A549 (cell line): ENCODE measurements at regions not wholly inside any gene's neighbourhood (a gene's known extent, or its start where the extent isn't known, plus 50 kb on each side); places are given as distances from the start of the nearest gene placed in this dataset.

Experiments
- ATAC-seq, 2 experiments: fragments of 200-7000 bp in 1 of 2; fragments of >200 bp in 1 of 2; cut with Nextera tagmentation in 1 of 2; cut with Tn5 transposase in 1 of 2; 3 replicates each; pipeline versions ENCODE4 v1.8.0 to v1.9.1; 2018 to 2020; ENCODE audit warnings: mild to moderate bottlenecking in 1 of 2, moderate library complexity in 1 of 2
- CTCF ChIA-PET: fragments of 300-600 bp; sonication (Branson Sonifier 250); formaldehyde crosslinking; extraction: SDS; loops from one replicate; lab custom pipeline; 2021; ENCODE audit warnings: antibody characterized with exemption, inconsistent platforms; lab: Yijun Ruan, JAX
- POLR2A ChIA-PET: fragments of 350-600 bp; formaldehyde crosslinking; extraction: SDS; loops from one replicate; lab custom pipeline; 2021; ENCODE audit warnings: antibody characterized with exemption, inconsistent platforms; lab: Yijun Ruan, JAX
- DNase-seq, 2 experiments: peaks; one replicate each; pipeline versions ENCODE4 v3.0.0 to v3.0.0-alpha.2; 2011 to 2016; ENCODE audit warnings: low read depth in 1 of 2, low spot score in 1 of 2
- FAIRE-seq: peaks from 2 replicates; lab custom pipeline; 2011; peaks lifted over from hg19 to GRCh38; lab: Jason Lieb, UNC
- H3K27ac ChIP-seq, 2 experiments: fragments of >200 bp; sonication (Bioruptor Twin); formaldehyde crosslinking; 3 replicates each; pipeline ENCODE4 v1.5.1; 2016 to 2017
- H3K4me1 ChIP-seq: fragments of >200 bp; sonication (Bioruptor Twin); formaldehyde crosslinking; 3 replicates; pipeline ENCODE4 v1.6.1; 2016
- H3K4me2 ChIP-seq: fragments of >200 bp; sonication (Bioruptor Twin); formaldehyde crosslinking; 3 replicates; pipeline ENCODE4 v1.6.1; 2016
- H3K4me3 ChIP-seq: fragments of >200 bp; sonication (Bioruptor Twin); formaldehyde crosslinking; 3 replicates; pipeline ENCODE4 v1.5.1; 2016
- H3K9me3 ChIP-seq: fragments of >200 bp; sonication (Bioruptor Twin); formaldehyde crosslinking; 3 replicates; pipeline ENCODE4 v1.6.1; 2016
- BHLHE40 ChIP-seq: IDR thresholded peaks from 2 replicates; pipeline ENCODE4 v1.6.1; 2012; ENCODE audit warnings: low read depth, low read length, inconsistent platforms
- CBX8 ChIP-seq: fragments of 200-600 bp; sonication (generic); IDR thresholded peaks from 2 replicates; pipeline ENCODE4 v1.6.1; 2016
- CEBPB ChIP-seq, 2 experiments: fragments of >200 bp in 1 of 2; sonication (Bioruptor Twin) in 1 of 2; formaldehyde crosslinking in 1 of 2; IDR thresholded peaks; 2 replicates each; pipeline ENCODE4 v1.6.1; 2012 to 2016
- CHD2 ChIP-seq: fragments of 150-350 bp; IDR thresholded peaks from 2 replicates; pipeline ENCODE4 v1.6.1; 2014; ENCODE audit warnings: low read length; ENCODE audit not compliant: partially characterized antibody
- CHD4 ChIP-seq: fragments of 200-600 bp; sonication (generic); IDR thresholded peaks from 2 replicates; pipeline ENCODE4 v1.6.1; 2016; ENCODE audit warnings: antibody characterized with exemption, mild to moderate bottlenecking, borderline replicate concordance
- EHF ChIP-seq: fragments of 250-450 bp; sonication (Bioruptor Pico); IDR thresholded peaks from 2 replicates; pipeline ENCODE4 v1.5.0; 2020; ENCODE audit warnings: mild to moderate bottlenecking
- EP300 ChIP-seq, 2 experiments: fragments of >200 bp; sonication (Bioruptor Twin); formaldehyde crosslinking; IDR thresholded peaks; 2 replicates in 1 of 2; 3 replicates in 1 of 2; pipeline ENCODE4 v1.6.1; 2016 to 2017
- FOSL2 ChIP-seq, 2 experiments: fragments of 450-650 bp in 1 of 2; fragments of >200 bp in 1 of 2; sonication (Bioruptor Twin) in 1 of 2; formaldehyde crosslinking; IDR thresholded peaks; 2 replicates each; pipeline versions ENCODE4 v1.5.0 to v1.6.1; 2016 to 2020; ENCODE audit warnings: mild to moderate bottlenecking in 1 of 2, moderate library complexity in 1 of 2
- GATA3 ChIP-seq: IDR thresholded peaks from 2 replicates; pipeline ENCODE4 v1.6.1; 2012; ENCODE audit warnings: borderline replicate concordance
- HOXB5 ChIP-seq: fragments of 250-450 bp; sonication (Bioruptor Pico); IDR thresholded peaks from 2 replicates; pipeline ENCODE4 v1.5.0; 2020; ENCODE audit warnings: mild to moderate bottlenecking, moderate library complexity
- JUN ChIP-seq, 2 experiments: fragments of >200 bp; sonication (Bioruptor Twin); formaldehyde crosslinking; IDR thresholded peaks; 2 replicates in 1 of 2; 3 replicates in 1 of 2; pipeline ENCODE4 v1.6.1; 2016 to 2017
- JUNB ChIP-seq: fragments of >200 bp; sonication (Bioruptor Twin); formaldehyde crosslinking; IDR thresholded peaks from 2 replicates; pipeline ENCODE4 v1.6.1; 2016
- MAFK ChIP-seq: fragments of 450-650 bp; IDR thresholded peaks from 2 replicates; pipeline ENCODE4 v1.6.1; 2014; ENCODE audit not compliant: partially characterized antibody
- NR3C1 ChIP-seq: fragments of >200 bp; sonication (Bioruptor Twin); formaldehyde crosslinking; IDR thresholded peaks from 3 replicates; pipeline ENCODE4 v1.6.1; 2017
- PHF8 ChIP-seq: fragments of 200-600 bp; sonication (generic); IDR thresholded peaks from 2 replicates; pipeline ENCODE4 v1.6.1; 2016; ENCODE audit warnings: low read depth, mild to moderate bottlenecking, antibody characterized with exemption, moderate library complexity, borderline replicate concordance
- POLR2A ChIP-seq: IDR thresholded peaks from 2 replicates; pipeline ENCODE4 v1.6.1; 2012; ENCODE audit warnings: mild to moderate bottlenecking, low read length
- RAD21 ChIP-seq, 2 experiments: fragments of >200 bp in 1 of 2; sonication (Bioruptor Twin) in 1 of 2; formaldehyde crosslinking in 1 of 2; IDR thresholded peaks in 1 of 2; conservative IDR thresholded peaks in 1 of 2; 2 replicates in 1 of 2; 3 replicates in 1 of 2; pipeline ENCODE4 v1.6.1; 2012 to 2018; ENCODE audit warnings: inconsistent platforms in 1 of 2
- RARB ChIP-seq: fragments of 250-450 bp; sonication (Bioruptor Pico); IDR thresholded peaks from 2 replicates; pipeline ENCODE4 v1.8.0; 2021; ENCODE audit warnings: mild to moderate bottlenecking, moderate library complexity
- RCOR1 ChIP-seq: fragments of 150-350 bp; IDR thresholded peaks from 2 replicates; pipeline ENCODE4 v1.6.1; 2014; ENCODE audit warnings: antibody characterized with exemption, low read length, low read depth
- RFX5 ChIP-seq: fragments of 450-650 bp; IDR thresholded peaks from 2 replicates; pipeline ENCODE4 v1.7.1; 2014; ENCODE audit warnings: antibody characterized with exemption, mild to moderate bottlenecking, moderate library complexity
- RNF2 ChIP-seq: fragments of 200-600 bp; sonication (generic); IDR thresholded peaks from 2 replicates; pipeline ENCODE4 v1.6.1; 2016; ENCODE audit warnings: low read depth, mild to moderate bottlenecking, antibody characterized with exemption, moderate library complexity, borderline replicate concordance
- TP53 ChIP-seq: fragments of 250-450 bp; sonication (Bioruptor Pico); IDR thresholded peaks from 2 replicates; pipeline ENCODE4 v1.5.0; 2021; ENCODE audit warnings: mild to moderate bottlenecking, moderate library complexity
- ZC3H11A ChIP-seq: fragments of 450-650 bp; IDR thresholded peaks from 2 replicates; pipeline ENCODE4 v1.6.1; 2014; ENCODE audit warnings: antibody characterized with exemption, mild to moderate bottlenecking
- ZFP36 ChIP-seq: fragments of 450-650 bp; IDR thresholded peaks from 2 replicates; pipeline ENCODE4 v1.6.1; 2014; ENCODE audit warnings: borderline replicate concordance; ENCODE audit not compliant: partially characterized antibody
- WGBS: methylation state at CpG from one replicate; pipeline ENCODE4 v1.1.6; 2017; ENCODE audit errors: missing lambda C conversion rate; 5-methylcytosine and 5-hydroxymethylcytosine counted together
- TF ChIP-seq, protein P1 (sequence below): fragments of >200 bp; sonication (Bioruptor Twin); formaldehyde crosslinking; IDR thresholded peaks from 3 replicates; pipeline ENCODE4 v1.5.1; 2016
- TF ChIP-seq, protein P2 (sequence below): fragments of 250-450 bp; sonication (Bioruptor Pico); IDR thresholded peaks from 2 replicates; pipeline ENCODE4 v1.5.0; 2021; ENCODE audit warnings: mild to moderate bottlenecking, moderate library complexity, borderline replicate concordance

DNA sequence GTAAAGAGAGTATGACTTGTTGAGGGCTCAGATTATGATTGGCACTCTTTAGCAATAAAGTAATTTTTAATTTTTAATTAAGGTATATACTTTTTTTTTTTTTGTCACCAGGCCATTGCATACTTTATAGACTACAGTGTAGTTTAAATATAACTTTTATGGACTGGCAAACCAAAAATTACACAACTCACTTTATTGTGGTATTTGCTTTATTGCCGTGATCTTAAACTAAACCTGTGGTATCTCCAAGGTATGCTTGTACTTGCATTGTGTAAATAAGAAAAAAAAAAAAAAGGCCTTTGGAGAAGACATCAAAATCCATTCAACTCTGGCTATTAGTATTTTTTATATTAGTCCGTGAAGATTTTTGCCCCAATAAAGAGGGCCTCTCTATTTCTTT, 646.7 kb upstream of the FOXG1 start:
- Histone ChIP-seq H3K27ac (no peak overlapping the region), H3K9me3 (no peaks in the 10 kb centered on the region; the same call in 2 of the 3 replicates), H3K4me3 (no peak overlapping the region), H3K4me1 (no peaks in the 10 kb centered on the region), H3K4me2 (no peak overlapping the region)
- WGBS: 63% methylated on average over 2 of the region's 2 CpGs
- ChIA-PET POLR2A (no interaction called here), CTCF (no interaction called here)
- DNase-seq (no peak), ATAC-seq (no peak), FAIRE-seq (no peak)
- TF ChIP-seq POLR2A (no peak), JUNB (no peak), ZFP36 (no peak), PHF8 (no peak), JUN (IDR thresholded peaks at IDR 0.05) (no peak), BHLHE40 (no peak), RFX5 (no peak), MAFK (no peak)

GRCh38 chr14:28120391-28120790, 646.2 kb upstream of the FOXG1 start:
- DNase-seq: no peak
- H3K4me2 ChIP-seq: no peak overlapping the region
- no peak for FAIRE-seq
- H3K27ac ChIP-seq: no peak overlapping the region
- CTCF ChIA-PET: no interaction called here
- ATAC-seq: no peak
- H3K4me1 ChIP-seq: no peaks in the 10 kb centered on the region
- H3K9me3 ChIP-seq: no peaks in the 10 kb centered on the region; the same call in 2 of the 3 replicates
- H3K4me3 ChIP-seq: no peak overlapping the region
- TF ChIP-seq ZC3H11A: no peak
- no peak for TF ChIP-seq HOXB5 (CRISPR knock-in tag)
- TF ChIP-seq, protein P1, sequence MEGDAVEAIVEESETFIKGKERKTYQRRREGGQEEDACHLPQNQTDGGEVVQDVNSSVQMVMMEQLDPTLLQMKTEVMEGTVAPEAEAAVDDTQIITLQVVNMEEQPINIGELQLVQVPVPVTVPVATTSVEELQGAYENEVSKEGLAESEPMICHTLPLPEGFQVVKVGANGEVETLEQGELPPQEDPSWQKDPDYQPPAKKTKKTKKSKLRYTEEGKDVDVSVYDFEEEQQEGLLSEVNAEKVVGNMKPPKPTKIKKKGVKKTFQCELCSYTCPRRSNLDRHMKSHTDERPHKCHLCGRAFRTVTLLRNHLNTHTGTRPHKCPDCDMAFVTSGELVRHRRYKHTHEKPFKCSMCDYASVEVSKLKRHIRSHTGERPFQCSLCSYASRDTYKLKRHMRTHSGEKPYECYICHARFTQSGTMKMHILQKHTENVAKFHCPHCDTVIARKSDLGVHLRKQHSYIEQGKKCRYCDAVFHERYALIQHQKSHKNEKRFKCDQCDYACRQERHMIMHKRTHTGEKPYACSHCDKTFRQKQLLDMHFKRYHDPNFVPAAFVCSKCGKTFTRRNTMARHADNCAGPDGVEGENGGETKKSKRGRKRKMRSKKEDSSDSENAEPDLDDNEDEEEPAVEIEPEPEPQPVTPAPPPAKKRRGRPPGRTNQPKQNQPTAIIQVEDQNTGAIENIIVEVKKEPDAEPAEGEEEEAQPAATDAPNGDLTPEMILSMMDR: no peak
- no peak for TF ChIP-seq GATA3
- TF ChIP-seq RARB: no peak
- TF ChIP-seq, protein P2, sequence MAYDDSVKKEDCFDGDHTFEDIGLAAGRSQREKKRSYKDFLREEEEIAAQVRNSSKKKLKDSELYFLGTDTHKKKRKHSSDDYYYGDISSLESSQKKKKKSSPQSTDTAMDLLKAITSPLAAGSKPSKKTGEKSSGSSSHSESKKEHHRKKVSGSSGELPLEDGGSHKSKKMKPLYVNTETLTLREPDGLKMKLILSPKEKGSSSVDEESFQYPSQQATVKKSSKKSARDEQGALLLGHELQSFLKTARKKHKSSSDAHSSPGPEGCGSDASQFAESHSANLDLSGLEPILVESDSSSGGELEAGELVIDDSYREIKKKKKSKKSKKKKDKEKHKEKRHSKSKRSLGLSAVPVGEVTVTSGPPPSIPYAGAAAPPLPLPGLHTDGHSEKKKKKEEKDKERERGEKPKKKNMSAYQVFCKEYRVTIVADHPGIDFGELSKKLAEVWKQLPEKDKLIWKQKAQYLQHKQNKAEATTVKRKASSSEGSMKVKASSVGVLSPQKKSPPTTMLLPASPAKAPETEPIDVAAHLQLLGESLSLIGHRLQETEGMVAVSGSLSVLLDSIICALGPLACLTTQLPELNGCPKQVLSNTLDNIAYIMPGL: no peak
- no peak for TF ChIP-seq RAD21 (conservative IDR thresholded peaks at IDR 0.05 in 1 of 2, IDR thresholded peaks at IDR 0.05 in 1 of 2)
- no peak for TF ChIP-seq CHD4
- POLR2A ChIA-PET: no interaction called here

DNA sequence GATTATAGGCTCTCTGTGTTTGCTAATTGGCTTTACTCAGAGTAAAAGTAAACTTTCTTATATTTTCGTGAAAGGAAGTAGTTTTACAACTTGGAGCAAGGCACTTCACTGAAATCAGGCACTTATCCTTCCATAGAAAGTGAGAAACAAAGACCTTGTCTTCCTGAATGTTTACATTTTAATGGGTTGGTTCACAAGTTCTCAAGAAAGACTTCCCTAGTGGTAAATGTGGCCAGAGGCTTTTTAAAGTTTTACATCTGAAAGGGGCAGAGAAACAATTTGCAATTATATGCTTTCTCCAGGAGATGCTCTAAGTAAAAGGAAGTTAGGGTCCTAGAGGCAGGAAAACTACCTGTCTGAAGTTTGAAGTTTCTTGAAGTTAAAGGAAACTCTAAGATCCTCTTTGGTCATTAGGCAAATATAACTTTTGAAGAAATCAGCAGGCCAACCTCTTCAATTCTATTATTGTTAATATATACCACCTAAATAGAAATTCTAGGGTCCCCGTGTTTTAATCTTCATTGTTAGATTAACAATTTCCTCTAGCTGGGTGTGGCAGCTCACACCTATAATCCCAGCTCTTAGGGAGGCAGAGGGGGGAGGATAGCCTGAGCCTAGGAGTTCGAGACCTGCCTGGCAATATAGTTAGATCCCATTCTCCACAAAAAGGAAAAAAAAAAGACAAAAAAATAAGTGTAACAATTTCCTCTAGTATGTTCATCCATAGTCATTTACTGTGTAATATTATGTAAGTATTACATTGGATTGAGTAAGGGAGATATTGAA, 644.9 kb upstream of the FOXG1 start:
- H3K4me2 ChIP-seq: no peak overlapping the region
- H3K9me3 ChIP-seq: no peaks in the 10 kb centered on the region; the same call in 2 of the 3 replicates
- DNase-seq (no peak), FAIRE-seq (no peak)
- 18% methylated on average over 3 of the region's 3 CpGs for WGBS
- CTCF ChIA-PET: interaction anchor here (1.3 kb wide), 1 partner anchor 169 kb away, joined by 3 read pairs; no protein-coding TSS in a partner anchor
- TF ChIP-seq CEBPB (IDR thresholded peaks at IDR 0.05) (no peak), CHD2 (no peak), CBX8 (no peak), RNF2 (no peak), MAFK (no peak), NR3C1 (no peak), TP53 (no peak), JUN (IDR thresholded peaks at IDR 0.05) (no peak), HOXB5 (CRISPR knock-in tag) (no peak), EHF (CRISPR knock-in tag) (no peak), EP300 (IDR thresholded peaks at IDR 0.05) (no peak), RCOR1 (no peak), FOSL2 (IDR thresholded peaks at IDR 0.05) (no peak), FOSL2 (CRISPR knock-in tag; IDR thresholded peaks at IDR 0.05) (no peak)
- TF ChIP-seq, all 56 proteins: peak for 0
- H3K27ac ChIP-seq: no peak overlapping the region
- no peak for ATAC-seq
- no peaks in the 10 kb centered on the region for H3K4me1 ChIP-seq
- POLR2A ChIA-PET: no interaction called here
- H3K4me3 ChIP-seq: no peak overlapping the region
